Astrocyte (in vitro differentiated cells and primary cell): ENCODE measurements at regions not wholly inside any gene's neighbourhood (a gene's known extent, or its start where the extent isn't known, plus 50 kb on each side); places are given as distances from the start of the nearest gene placed in this dataset.
A peak's percentile ranks its signal among the peaks of the same experiment; 100 is the strongest.

Experiments
- DNase-seq: peaks from one replicate; pipeline ENCODE4 v3.0.0-alpha.2; 2010; ENCODE audit warnings: low read depth
- FAIRE-seq: peaks from 2 replicates; lab custom pipeline; 2011; peaks lifted over from hg19 to GRCh38; lab: Jason Lieb, UNC
- H2AFZ ChIP-seq: 2 replicates; pipeline ENCODE4 v1.6.0; 2012; ENCODE audit warnings: low read depth, low read length, inconsistent platforms
- H3K27ac ChIP-seq: 2 replicates; pipeline ENCODE4 v1.5.1; 2011; ENCODE audit warnings: low read depth, low read length, inconsistent platforms
- H3K27me3 ChIP-seq: 2 replicates; pipeline ENCODE4 v1.6.0; 2011; ENCODE audit warnings: low read length, inconsistent platforms; ENCODE audit not compliant: insufficient read depth
- H3K36me3 ChIP-seq: 2 replicates; pipeline ENCODE4 v1.5.1; 2011; ENCODE audit warnings: low read length, inconsistent platforms; ENCODE audit not compliant: insufficient read depth
- H3K4me1 ChIP-seq: 2 replicates; pipeline ENCODE4 v1.5.1; 2011; ENCODE audit warnings: low read length, inconsistent platforms; ENCODE audit not compliant: insufficient read depth
- H3K4me2 ChIP-seq: 2 replicates; pipeline ENCODE4 v1.6.0; 2012; ENCODE audit warnings: low read length, inconsistent platforms
- H3K4me3 ChIP-seq: 2 replicates; pipeline ENCODE4 v1.5.1; 2011; ENCODE audit warnings: low read depth, mild to moderate bottlenecking, low read length, inconsistent platforms; ENCODE audit not compliant: insufficient read depth
- H3K79me2 ChIP-seq: 2 replicates; pipeline ENCODE4 v1.6.0; 2012; ENCODE audit warnings: mild to moderate bottlenecking, low read length, inconsistent platforms; ENCODE audit not compliant: insufficient read depth
- H3K9ac ChIP-seq: 2 replicates; pipeline ENCODE4 v1.6.0; 2012; ENCODE audit warnings: mild to moderate bottlenecking, low read length, inconsistent platforms
- H3K9me3 ChIP-seq: 2 replicates; pipeline ENCODE4 v1.5.1; 2012; ENCODE audit warnings: low read depth, mild to moderate bottlenecking, low read length, inconsistent platforms; ENCODE audit not compliant: insufficient read depth
- H4K20me1 ChIP-seq: 2 replicates; pipeline ENCODE4 v1.6.0; 2012; ENCODE audit warnings: low read length, inconsistent platforms; ENCODE audit not compliant: insufficient read depth
- H3K27ac Mint-ChIP-seq: one replicate; pipeline ENCODE4 v1.8.0; 2021; ENCODE audit warnings: mild to moderate bottlenecking, mixed read lengths; ENCODE audit not compliant: unreplicated experiment
- H3K27me3 Mint-ChIP-seq: one replicate; pipeline ENCODE4 v1.8.0; 2021; ENCODE audit warnings: low read depth, mixed read lengths; ENCODE audit not compliant: unreplicated experiment
- H3K36me3 Mint-ChIP-seq: one replicate; pipeline ENCODE4 v1.8.0; 2021; ENCODE audit warnings: low read depth, mixed read lengths; ENCODE audit not compliant: unreplicated experiment
- H3K4me1 Mint-ChIP-seq: one replicate; pipeline ENCODE4 v1.8.0; 2021; ENCODE audit warnings: low read depth, mixed read lengths; ENCODE audit not compliant: unreplicated experiment
- H3K4me3 Mint-ChIP-seq: one replicate; pipeline ENCODE4 v1.8.0; 2021; ENCODE audit warnings: mild to moderate bottlenecking, moderate library complexity, mixed read lengths; ENCODE audit not compliant: unreplicated experiment
- H3K9me3 Mint-ChIP-seq: one replicate; pipeline ENCODE4 v1.8.0; 2021; ENCODE audit warnings: mild to moderate bottlenecking, mixed read lengths; ENCODE audit not compliant: unreplicated experiment
- CTCF ChIP-seq: IDR thresholded peaks from 2 replicates; pipeline ENCODE4 v1.5.1; 2011; ENCODE audit warnings: low read depth, mild to moderate bottlenecking, inconsistent platforms, low read length, moderate library complexity; ENCODE audit not compliant: insufficient read depth
- EZH2 ChIP-seq: IDR thresholded peaks from 2 replicates; pipeline ENCODE4 v1.6.1; 2012; ENCODE audit warnings: mild to moderate bottlenecking, low read length, inconsistent platforms; ENCODE audit not compliant: insufficient read depth

- no peak for TF ChIP-seq EZH2
- no peak for TF ChIP-seq CTCF
- Mint-ChIP-seq H3K9me3 (peaks cover 27% of the 10 kb centered on the region), H3K27ac (no peak overlapping the region), H3K4me1 (no peaks in the 10 kb centered on the region), H3K27me3 (peaks cover 26% of the 10 kb centered on the region), H3K4me3 (no peak overlapping the region), H3K36me3 (no peaks in the 10 kb centered on the region)
- no peaks in the 10 kb centered on the region for H3K36me3 ChIP-seq
- H2AFZ ChIP-seq: no peak overlapping the region
- no peak overlapping the region for H3K27ac ChIP-seq
- DNase-seq (no peak), FAIRE-seq (no peak)
- peaks cover 6% of the 10 kb centered on the region for H3K9me3 ChIP-seq
- H3K4me3 ChIP-seq: no peak overlapping the region
- no peaks in the 10 kb centered on the region for H3K27me3 ChIP-seq
- no peaks in the 10 kb centered on the region for H3K79me2 ChIP-seq
- H3K4me1 ChIP-seq: no peaks in the 10 kb centered on the region
- H3K9ac ChIP-seq: no peak overlapping the region
- H4K20me1 ChIP-seq: no peaks in the 10 kb centered on the region
- H3K4me2 ChIP-seq: no peak overlapping the region
Measured at GRCh38 chr2:71905205-71905604, 242.5 kb downstream of the CYP26B1 start.

- H2AFZ ChIP-seq: no peak overlapping the region
- H3K27me3 ChIP-seq: no peaks in the 10 kb centered on the region
- peaks cover 6% of the 10 kb centered on the region for H3K9me3 ChIP-seq
- H3K9me3 Mint-ChIP-seq: peaks cover 22% of the 10 kb centered on the region
- no peaks in the 10 kb centered on the region for H4K20me1 ChIP-seq
- no peaks in the 10 kb centered on the region for H3K79me2 ChIP-seq
- no peak overlapping the region for H3K4me3 Mint-ChIP-seq
- H3K4me2 ChIP-seq: no peak overlapping the region
- H3K36me3 Mint-ChIP-seq: no peaks in the 10 kb centered on the region
- H3K36me3 ChIP-seq: no peaks in the 10 kb centered on the region
- no peaks in the 10 kb centered on the region for H3K4me1 ChIP-seq
- DNase-seq: no peak
- H3K4me3 ChIP-seq: no peak overlapping the region
- TF ChIP-seq CTCF: no peak
- TF ChIP-seq EZH2: no peak
- H3K4me1 Mint-ChIP-seq: no peaks in the 10 kb centered on the region
- no peak overlapping the region for H3K27ac ChIP-seq
- FAIRE-seq: no peak
- no peak overlapping the region for H3K27ac Mint-ChIP-seq
- H3K9ac ChIP-seq: no peak overlapping the region
- peaks cover 40% of the 10 kb centered on the region for H3K27me3 Mint-ChIP-seq
Measured at GRCh38 chr2:71903841-71904240, 243.8 kb downstream of the CYP26B1 start.

- H4K20me1 ChIP-seq: no peaks in the 10 kb centered on the region
- no peaks in the 10 kb centered on the region for H3K79me2 ChIP-seq
- FAIRE-seq (no peak), DNase-seq (peak; percentile 48)
- no peak overlapping the region for H3K9ac ChIP-seq
- Mint-ChIP-seq H3K9me3 (peaks cover 17% of the 10 kb centered on the region), H3K27ac (no peak overlapping the region), H3K4me3 (no peak overlapping the region), H3K4me1 (no peaks in the 10 kb centered on the region), H3K36me3 (peaks cover 1% of the 10 kb centered on the region), H3K27me3 (peaks cover 59% of the 10 kb centered on the region)
- no peaks in the 10 kb centered on the region for H3K4me1 ChIP-seq
- no peak overlapping the region for H3K4me2 ChIP-seq
- H3K36me3 ChIP-seq: no peaks in the 10 kb centered on the region
- H3K27me3 ChIP-seq: peaks cover 2% of the 10 kb centered on the region
- no peak overlapping the region for H2AFZ ChIP-seq
- TF ChIP-seq EZH2 (no peak), CTCF (no peak)
- peaks cover 6% of the 10 kb centered on the region for H3K9me3 ChIP-seq
- no peak overlapping the region for H3K4me3 ChIP-seq
- no peak overlapping the region for H3K27ac ChIP-seq
Measured at GRCh38 chr2:71901466-71901865, 246.2 kb downstream of the CYP26B1 start.
